Suprapubic skin (tissue), 4 donors: ENCODE measurements at regions not wholly inside any gene's neighbourhood (a gene's known extent, or its start where the extent isn't known, plus 50 kb on each side); places are given as distances from the start of the nearest gene placed in this dataset.

Source experiments
- DNase-seq, 2 donors: peaks; one replicate each; pipeline ENCODE4 v3.0.0-alpha.2; 2019; ENCODE audit warnings: low spot score in 2 of 2
- H3K27ac ChIP-seq: fragments of 200-600 bp; sonication (generic); one replicate; pipeline ENCODE4 v1.5.1; 2019
- H3K27me3 ChIP-seq: fragments of 200-600 bp; sonication (generic); one replicate; pipeline ENCODE4 v1.5.1; 2019
- H3K36me3 ChIP-seq: fragments of 200-600 bp; sonication (generic); one replicate; pipeline ENCODE4 v1.5.1; 2019
- H3K4me1 ChIP-seq: fragments of 200-600 bp; sonication (generic); one replicate; pipeline ENCODE4 v1.5.1; 2019
- H3K4me3 ChIP-seq: fragments of 200-600 bp; sonication (generic); one replicate; pipeline ENCODE4 v1.5.1; 2019; ENCODE audit warnings: mild to moderate bottlenecking
- H3K9me3 ChIP-seq: fragments of 200-600 bp; sonication (generic); one replicate; pipeline ENCODE4 v1.5.1; 2019
- EP300 ChIP-seq: sonication (generic); formaldehyde crosslinking; IDR thresholded peaks from one replicate; pipeline ENCODE4 v1.6.1; 2017; ENCODE audit warnings: antibody characterized with exemption
- POLR2A ChIP-seq, 2 donors: fragments of 450-650 bp; IDR thresholded peaks; one replicate each; pipeline ENCODE4 v1.6.1; 2017; ENCODE audit warnings: antibody characterized with exemption in 2 of 2, mild to moderate bottlenecking in 2 of 2, moderate library complexity in 2 of 2
- POLR2AphosphoS5 ChIP-seq, 3 donors: sonication (generic); formaldehyde crosslinking; IDR thresholded peaks; one replicate each; pipeline ENCODE4 v1.6.1; 2017; ENCODE audit warnings: antibody characterized with exemption in 3 of 3
- WGBS: methylation state at CpG from one replicate; pipeline ENCODE4 v1.1.5; 2018; 5-methylcytosine and 5-hydroxymethylcytosine counted together
- TF ChIP-seq, protein P1 (sequence below), 2 donors: fragments of 200-600 bp in 1 of 2; fragments of 450-650 bp in 1 of 2; sonication (generic) in 1 of 2; IDR thresholded peaks; one replicate each; pipeline ENCODE4 v1.5.1; 2016 to 2019; ENCODE audit warnings: antibody characterized with exemption in 2 of 2, mild to moderate bottlenecking in 1 of 2, moderate library complexity in 1 of 2

DNA sequence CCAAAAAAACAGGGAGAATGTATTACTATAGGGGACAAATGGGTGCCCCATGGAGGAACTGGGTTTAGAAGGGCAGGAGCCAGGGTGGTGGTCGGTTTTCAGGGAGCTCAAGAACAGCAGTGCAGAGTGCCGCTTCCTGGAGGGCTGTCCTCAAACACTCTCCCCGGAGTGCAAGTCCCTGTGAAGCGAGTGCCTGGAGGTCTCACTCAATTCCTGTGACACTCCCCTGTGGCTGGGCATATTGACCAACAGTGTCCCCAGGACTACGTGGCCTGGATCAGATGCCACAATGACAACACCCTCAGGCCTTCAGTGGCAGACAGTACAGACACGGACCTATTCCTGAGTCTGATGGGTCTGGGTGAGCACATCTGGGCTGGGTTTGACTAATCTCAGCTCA, 412.1 kb upstream of the IRX2 start:
- H3K36me3 ChIP-seq = no peaks in the 10 kb centered on the region
- peaks cover 5% of the 10 kb centered on the region for H3K9me3 ChIP-seq
- H3K27me3 ChIP-seq = no peaks in the 10 kb centered on the region
- no peak overlapping the region for H3K27ac ChIP-seq
- no peak for DNase-seq
- no peak for TF ChIP-seq POLR2AphosphoS5 (IDR thresholded peaks at IDR 0.05)
- TF ChIP-seq, protein P1, sequence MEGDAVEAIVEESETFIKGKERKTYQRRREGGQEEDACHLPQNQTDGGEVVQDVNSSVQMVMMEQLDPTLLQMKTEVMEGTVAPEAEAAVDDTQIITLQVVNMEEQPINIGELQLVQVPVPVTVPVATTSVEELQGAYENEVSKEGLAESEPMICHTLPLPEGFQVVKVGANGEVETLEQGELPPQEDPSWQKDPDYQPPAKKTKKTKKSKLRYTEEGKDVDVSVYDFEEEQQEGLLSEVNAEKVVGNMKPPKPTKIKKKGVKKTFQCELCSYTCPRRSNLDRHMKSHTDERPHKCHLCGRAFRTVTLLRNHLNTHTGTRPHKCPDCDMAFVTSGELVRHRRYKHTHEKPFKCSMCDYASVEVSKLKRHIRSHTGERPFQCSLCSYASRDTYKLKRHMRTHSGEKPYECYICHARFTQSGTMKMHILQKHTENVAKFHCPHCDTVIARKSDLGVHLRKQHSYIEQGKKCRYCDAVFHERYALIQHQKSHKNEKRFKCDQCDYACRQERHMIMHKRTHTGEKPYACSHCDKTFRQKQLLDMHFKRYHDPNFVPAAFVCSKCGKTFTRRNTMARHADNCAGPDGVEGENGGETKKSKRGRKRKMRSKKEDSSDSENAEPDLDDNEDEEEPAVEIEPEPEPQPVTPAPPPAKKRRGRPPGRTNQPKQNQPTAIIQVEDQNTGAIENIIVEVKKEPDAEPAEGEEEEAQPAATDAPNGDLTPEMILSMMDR (IDR thresholded peaks at IDR 0.05) = no peak
- no peak for TF ChIP-seq POLR2A (IDR thresholded peaks at IDR 0.05)
- no peak for TF ChIP-seq EP300
- no peak overlapping the region for H3K4me3 ChIP-seq
- H3K4me1 ChIP-seq = no peaks in the 10 kb centered on the region
- WGBS = no CpG with 5 or more reads among the region's 6 CpGs

GRCh38 chr5:3161672-3162071, 410.2 kb upstream of the IRX2 start:
- no peak overlapping the region for H3K4me3 ChIP-seq
- H3K4me1 ChIP-seq = no peaks in the 10 kb centered on the region
- H3K36me3 ChIP-seq = no peaks in the 10 kb centered on the region
- H3K27ac ChIP-seq = no peak overlapping the region
- DNase-seq = no peak
- 73% methylated on average over 8 of the region's 8 CpGs for WGBS
- TF ChIP-seq POLR2AphosphoS5 (IDR thresholded peaks at IDR 0.05) = no peak
- TF ChIP-seq, protein P1 (IDR thresholded peaks at IDR 0.05) = no peak
- TF ChIP-seq POLR2A (IDR thresholded peaks at IDR 0.05) = no peak
- no peaks in the 10 kb centered on the region for H3K27me3 ChIP-seq
- no peaks in the 10 kb centered on the region for H3K9me3 ChIP-seq

GRCh38 chr5:3157214-3157613, 405.7 kb upstream of the IRX2 start:
- no peaks in the 10 kb centered on the region for H3K9me3 ChIP-seq
- no peaks in the 10 kb centered on the region for H3K27me3 ChIP-seq
- TF ChIP-seq EP300 (no peak), POLR2A (IDR thresholded peaks at IDR 0.05) (no peak), POLR2AphosphoS5 (IDR thresholded peaks at IDR 0.05) (no peak)
- TF ChIP-seq, protein P1 (IDR thresholded peaks at IDR 0.05) = no peak
- no peak overlapping the region for H3K27ac ChIP-seq
- H3K4me1 ChIP-seq = no peaks in the 10 kb centered on the region
- H3K36me3 ChIP-seq = no peaks in the 10 kb centered on the region
- 38% methylated on average over 4 of the region's 4 CpGs for WGBS
- H3K4me3 ChIP-seq = no peak overlapping the region
- DNase-seq = no peak

DNA sequence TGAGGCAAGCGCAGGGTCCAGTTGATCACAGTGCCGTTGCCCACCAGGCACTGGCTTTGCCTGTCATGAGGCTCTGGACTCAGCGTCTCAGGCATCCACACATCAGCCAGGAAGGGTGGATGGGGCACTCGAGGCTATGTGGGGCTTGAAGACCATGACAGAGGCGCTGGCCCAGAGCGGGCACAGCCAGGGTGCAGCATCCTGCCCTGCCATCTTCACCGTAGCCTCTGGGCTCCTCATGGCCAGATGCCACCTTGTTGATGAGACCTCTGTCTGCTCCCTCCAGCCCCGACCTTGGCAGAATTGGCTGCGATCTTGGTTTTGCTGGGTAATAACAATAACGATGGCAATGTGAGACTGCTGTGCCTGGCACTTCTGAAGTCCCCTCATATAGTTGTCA, 404.2 kb upstream of the IRX2 start:
- no peaks in the 10 kb centered on the region for H3K4me1 ChIP-seq
- 96% methylated on average over 3 of the region's 10 CpGs for WGBS
- TF ChIP-seq EP300 (no peak), POLR2A (IDR thresholded peaks at IDR 0.05) (no peak), POLR2AphosphoS5 (IDR thresholded peaks at IDR 0.05) (no peak)
- TF ChIP-seq, protein P1 (IDR thresholded peaks at IDR 0.05) = no peak
- no peak for DNase-seq
- no peaks in the 10 kb centered on the region for H3K9me3 ChIP-seq
- no peaks in the 10 kb centered on the region for H3K27me3 ChIP-seq
- no peak overlapping the region for H3K4me3 ChIP-seq
- H3K36me3 ChIP-seq = no peaks in the 10 kb centered on the region
- H3K27ac ChIP-seq = no peak overlapping the region

DNA sequence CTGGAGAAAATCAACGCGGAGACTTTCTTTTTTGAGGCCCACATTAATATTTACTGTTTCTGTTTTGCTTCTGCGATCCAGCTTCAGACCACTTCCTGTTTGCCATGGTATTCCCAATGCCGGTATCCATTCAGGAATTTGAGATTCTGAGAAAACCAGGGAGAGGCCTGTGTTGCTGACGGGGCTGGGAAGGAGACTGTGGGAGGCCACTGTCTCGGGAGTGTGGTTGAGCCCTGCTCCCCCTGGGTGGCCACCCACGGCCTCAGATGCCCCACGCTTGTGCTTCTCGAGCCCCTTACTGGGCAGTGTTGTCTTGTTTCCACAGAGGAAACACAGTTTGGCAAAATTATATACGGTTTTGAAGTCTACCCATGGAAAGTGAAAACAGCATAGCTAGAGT, 403.6 kb upstream of the IRX2 start:
- 54% methylated on average over 10 of the region's 10 CpGs for WGBS
- Histone ChIP-seq H3K27ac (no peak overlapping the region), H3K27me3 (peaks cover 3% of the 10 kb centered on the region), H3K36me3 (no peaks in the 10 kb centered on the region), H3K4me3 (no peak overlapping the region), H3K9me3 (no peaks in the 10 kb centered on the region), H3K4me1 (no peaks in the 10 kb centered on the region)
- no peak for TF ChIP-seq POLR2A (IDR thresholded peaks at IDR 0.05)
- TF ChIP-seq, protein P1 (IDR thresholded peaks at IDR 0.05) = no peak
- TF ChIP-seq EP300 = no peak
- TF ChIP-seq POLR2AphosphoS5 (IDR thresholded peaks at IDR 0.05) = no peak
- DNase-seq = no peak
